Esophagus muscularis mucosa (tissue), 3 donors: ENCODE measurements at regions not wholly inside any gene's neighbourhood (a gene's known extent, or its start where the extent isn't known, plus 50 kb on each side); places are given as distances from the start of the nearest gene placed in this dataset.

ENCODE experiments used
- POLR2A ChIP-seq: fragments of 450-650 bp; IDR thresholded peaks from one replicate; pipeline ENCODE4 v1.6.1; 2017; ENCODE audit warnings: antibody characterized with exemption, moderate library complexity, mild to moderate bottlenecking, low read depth
- TF ChIP-seq, protein P1 (sequence below), 3 experiments: fragments of 200-600 bp in 2 of 3; fragments of 450-650 bp in 1 of 3; sonication (generic) in 2 of 3; IDR thresholded peaks; one replicate each; pipeline ENCODE4 v1.5.1; 2017 to 2019; ENCODE audit warnings: antibody characterized with exemption in 3 of 3, mild to moderate bottlenecking in 2 of 3, moderate library complexity in 1 of 3

DNA sequence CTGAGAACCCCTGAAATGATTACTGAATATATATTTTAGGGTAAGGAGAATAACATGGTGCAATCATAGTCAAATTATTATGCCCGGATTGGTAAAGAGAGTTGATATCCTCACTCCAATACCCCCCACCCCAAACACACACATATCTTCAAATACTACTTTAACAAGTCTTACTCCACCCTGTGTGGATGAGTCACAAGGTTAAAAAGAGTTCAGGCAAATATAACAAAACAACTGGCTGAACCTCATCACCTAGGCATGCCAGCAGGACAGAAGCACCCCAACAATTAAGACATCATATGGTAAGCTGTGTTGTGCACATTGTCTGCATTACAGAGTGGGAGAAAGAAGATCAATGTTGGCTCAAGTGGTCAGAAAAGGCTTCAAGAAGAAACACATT is 857.4 kb downstream of the TDRD15 start:
- TF ChIP-seq, protein P1, sequence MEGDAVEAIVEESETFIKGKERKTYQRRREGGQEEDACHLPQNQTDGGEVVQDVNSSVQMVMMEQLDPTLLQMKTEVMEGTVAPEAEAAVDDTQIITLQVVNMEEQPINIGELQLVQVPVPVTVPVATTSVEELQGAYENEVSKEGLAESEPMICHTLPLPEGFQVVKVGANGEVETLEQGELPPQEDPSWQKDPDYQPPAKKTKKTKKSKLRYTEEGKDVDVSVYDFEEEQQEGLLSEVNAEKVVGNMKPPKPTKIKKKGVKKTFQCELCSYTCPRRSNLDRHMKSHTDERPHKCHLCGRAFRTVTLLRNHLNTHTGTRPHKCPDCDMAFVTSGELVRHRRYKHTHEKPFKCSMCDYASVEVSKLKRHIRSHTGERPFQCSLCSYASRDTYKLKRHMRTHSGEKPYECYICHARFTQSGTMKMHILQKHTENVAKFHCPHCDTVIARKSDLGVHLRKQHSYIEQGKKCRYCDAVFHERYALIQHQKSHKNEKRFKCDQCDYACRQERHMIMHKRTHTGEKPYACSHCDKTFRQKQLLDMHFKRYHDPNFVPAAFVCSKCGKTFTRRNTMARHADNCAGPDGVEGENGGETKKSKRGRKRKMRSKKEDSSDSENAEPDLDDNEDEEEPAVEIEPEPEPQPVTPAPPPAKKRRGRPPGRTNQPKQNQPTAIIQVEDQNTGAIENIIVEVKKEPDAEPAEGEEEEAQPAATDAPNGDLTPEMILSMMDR (IDR thresholded peaks at IDR 0.05): no peak
- TF ChIP-seq POLR2A: no peak
